HL-60/S4 treated with retinoic acid at 250 ng/mL for 4 days and 3 days (cell line): ENCODE measurements at regions not wholly inside any gene's neighbourhood (a gene's known extent, or its start where the extent isn't known, plus 50 kb on each side); places are given as distances from the start of the nearest gene placed in this dataset.

ENCODE experiments used
- in situ Hi-C: fragments of 300-500 bp; cut with MboI; formaldehyde crosslinking; loops from 2 replicates; pipeline ENCODE4 v1.7.0; 2022; ENCODE audit warnings: low sequenced_read_pairs

- in situ Hi-C loops = no loop called here
Measured at GRCh38 chr11:116510166-116510565, 262.6 kb downstream of the BUD13 start.

GRCh38 chr11:116509551-116509950, 263.2 kb downstream of the BUD13 start:
- in situ Hi-C loops = no loop called here

- in situ Hi-C loops = no loop called here
Measured at GRCh38 chr11:116507849-116508695, 264.7 kb downstream of the BUD13 start.

GRCh38 chr11:116507016-116507415, 265.8 kb downstream of the BUD13 start:
- in situ Hi-C loops = no loop called here

- in situ Hi-C loops = no loop called here
Measured at GRCh38 chr11:116506263-116506825, 266.4 kb downstream of the BUD13 start.

GRCh38 chr11:116505298-116506262, 267.2 kb downstream of the BUD13 start:
- in situ Hi-C loops = no loop called here

- in situ Hi-C loops = no loop called here
Measured at GRCh38 chr11:116504541-116505297, 268.1 kb downstream of the BUD13 start.

GRCh38 chr11:116503216-116504160, 269.3 kb downstream of the BUD13 start:
- in situ Hi-C loops = no loop called here

- in situ Hi-C loops = no loop called here
Measured at GRCh38 chr11:116502641-116503061, 270.1 kb downstream of the BUD13 start.

GRCh38 chr11:116501728-116502127, 271.1 kb downstream of the BUD13 start:
- in situ Hi-C loops = no loop called here

- in situ Hi-C loops = no loop called here
Measured at GRCh38 chr11:116500947-116501602, 271.7 kb downstream of the BUD13 start.

- in situ Hi-C loops = no loop called here
Measured at GRCh38 chr11:116500026-116500946, 272.5 kb downstream of the BUD13 start.

- in situ Hi-C loops = no loop called here
Measured at GRCh38 chr11:116499396-116500003, 273.3 kb downstream of the BUD13 start.

- in situ Hi-C loops = no loop called here
Measured at GRCh38 chr11:116498161-116498560, 274.6 kb downstream of the BUD13 start.

- in situ Hi-C loops = no loop called here
Measured at GRCh38 chr11:116492600-116492999, 280.2 kb downstream of the BUD13 start.

GRCh38 chr11:116488836-116489389, 283.9 kb downstream of the BUD13 start:
- in situ Hi-C loops = no loop called here

- in situ Hi-C loops = no loop called here
Measured at GRCh38 chr11:116485425-116485824, 287.4 kb downstream of the BUD13 start.
